ENCODE measurements at regions not wholly inside any gene's neighbourhood (a gene's known extent, or its start where the extent isn't known, plus 50 kb on each side); places are given as distances from the start of the nearest gene placed in this dataset.

GRCh38 chr17:79306424-79307318 is 232.0 kb downstream of the ENGASE start:
- DNase-seq: no peak

- DNase-seq: no peak
These were observed 231.3 kb downstream of the ENGASE start for GRCh38 chr17:79305768-79306423.

GRCh38 chr17:79305376-79305767 is 230.7 kb downstream of the ENGASE start:
- no peak for DNase-seq

- DNase-seq: no peak
These were observed 230.3 kb downstream of the ENGASE start for GRCh38 chr17:79304884-79305283.

- DNase-seq: no peak
These were observed 229.1 kb downstream of the ENGASE start for GRCh38 chr17:79303641-79304205.

- no peak for DNase-seq
These were observed 226.8 kb downstream of the ENGASE start for GRCh38 chr17:79301469-79301868.

- DNase-seq: no peak
These were observed 224.7 kb downstream of the ENGASE start for GRCh38 chr17:79299349-79299748.

- no peak for DNase-seq
These were observed 224.2 kb downstream of the ENGASE start for GRCh38 chr17:79298799-79299198.

GRCh38 chr17:79296243-79296642 is 221.6 kb downstream of the ENGASE start:
- no peak for DNase-seq

GRCh38 chr17:79295307-79295706 is 220.7 kb downstream of the ENGASE start:
- DNase-seq: no peak

- peak; percentile 6 for DNase-seq
These were observed 219.9 kb downstream of the ENGASE start for GRCh38 chr17:79294459-79295071.

GRCh38 chr17:79292501-79292900 is 217.9 kb downstream of the ENGASE start:
- DNase-seq: no peak

GRCh38 chr17:79291391-79291790 is 216.8 kb downstream of the ENGASE start:
- no peak for DNase-seq

GRCh38 chr17:79290726-79291125 is 216.1 kb downstream of the ENGASE start:
- no peak for DNase-seq

GRCh38 chr17:79288950-79289349 is 214.3 kb downstream of the ENGASE start:
- no peak for DNase-seq

GRCh38 chr17:79286440-79286839 is 211.8 kb downstream of the ENGASE start:
- no peak for DNase-seq

- DNase-seq: no peak
These were observed 211.3 kb downstream of the ENGASE start for GRCh38 chr17:79285973-79286372.

GRCh38 chr17:79282294-79282693 is 207.7 kb downstream of the ENGASE start:
- DNase-seq: no peak

- DNase-seq: no peak
These were observed 207.2 kb downstream of the ENGASE start for GRCh38 chr17:79281803-79282202.

GRCh38 chr17:79280866-79281572 is 206.4 kb downstream of the ENGASE start:
- no peak for DNase-seq

- no peak for DNase-seq
These were observed 205.4 kb downstream of the ENGASE start for GRCh38 chr17:79280010-79280409.

- DNase-seq: no peak
These were observed 204.7 kb downstream of the ENGASE start for GRCh38 chr17:79279320-79279719.

- no peak for DNase-seq
These were observed 202.2 kb downstream of the ENGASE start for GRCh38 chr17:79276821-79277220.

All from activated effector memory CD4-positive, alpha-beta T cell treated with Interleukin-2 at 50 U/mL for 16 hours (primary cell).